H9 (cell line): ENCODE measurements at regions not wholly inside any gene's neighbourhood (a gene's known extent, or its start where the extent isn't known, plus 50 kb on each side); places are given as distances from the start of the nearest gene placed in this dataset.
A peak's percentile ranks its signal among the peaks of the same experiment; 100 is the strongest.

ENCODE experiments used
- DNase-seq: peaks from one replicate; pipeline ENCODE4 v3.0.0-alpha.2; 2017
- H2AFZ ChIP-seq: one replicate; pipeline ENCODE4 v1.6.1; 2013; ENCODE audit warnings: mild to moderate bottlenecking, low read length, control low read depth, moderate library complexity
- H2AK5ac ChIP-seq: 2 replicates; pipeline ENCODE4 v1.6.1; 2013; ENCODE audit warnings: low read length, control low read depth, mixed read lengths; ENCODE audit not compliant: insufficient read length
- H2BK120ac ChIP-seq: one replicate; pipeline ENCODE4 v1.6.1; 2013; ENCODE audit warnings: low read depth, mild to moderate bottlenecking, low read length, control low read depth, inconsistent platforms; ENCODE audit not compliant: poor library complexity, severe bottlenecking
- H2BK12ac ChIP-seq: 2 replicates; pipeline ENCODE4 v1.6.1; 2013; ENCODE audit warnings: low read length, control low read depth, mixed read lengths, low read depth; ENCODE audit not compliant: insufficient read length
- H2BK15ac ChIP-seq: 2 replicates; pipeline ENCODE4 v1.6.1; 2013; ENCODE audit warnings: low read depth, low read length, control low read depth
- H2BK20ac ChIP-seq: one replicate; pipeline ENCODE4 v1.6.1; 2013; ENCODE audit warnings: low read depth, mild to moderate bottlenecking, low read length, control low read depth, inconsistent platforms; ENCODE audit not compliant: poor library complexity, severe bottlenecking
- H2BK5ac ChIP-seq: 2 replicates; pipeline ENCODE4 v1.6.1; 2013; ENCODE audit warnings: low read length, control low read depth, mixed read lengths; ENCODE audit not compliant: insufficient read length
- H3K14ac ChIP-seq: 2 replicates; pipeline ENCODE4 v1.6.1; 2013; ENCODE audit warnings: low read length, control low read depth; ENCODE audit not compliant: insufficient read depth
- H3K18ac ChIP-seq: 2 replicates; pipeline ENCODE4 v1.6.1; 2013; ENCODE audit warnings: low read depth, mild to moderate bottlenecking, mixed read lengths, low read length, control low read depth; ENCODE audit not compliant: insufficient read length
- H3K23ac ChIP-seq: 2 replicates; pipeline ENCODE4 v1.6.1; 2013; ENCODE audit warnings: low read length, control low read depth, mixed read lengths, low read depth; ENCODE audit not compliant: insufficient read length
- H3K23me2 ChIP-seq: 2 replicates; pipeline ENCODE4 v1.6.1; 2013; ENCODE audit warnings: low read depth, mild to moderate bottlenecking, mixed read lengths, low read length, control low read depth; ENCODE audit not compliant: insufficient read length, poor library complexity, severe bottlenecking
- H3K27ac ChIP-seq: 2 replicates; pipeline ENCODE4 v1.5.1; 2013; ENCODE audit warnings: low read length, control low read depth, mixed read lengths, low read depth; ENCODE audit not compliant: insufficient read length
- H3K27me3 ChIP-seq: 2 replicates; pipeline ENCODE4 v1.6.1; 2013; ENCODE audit warnings: low read length, control low read depth, inconsistent platforms; ENCODE audit not compliant: insufficient read depth
- H3K4ac ChIP-seq: 2 replicates; pipeline ENCODE4 v1.6.1; 2013; ENCODE audit warnings: low read depth, mild to moderate bottlenecking, control low read depth, inconsistent platforms, low read length, moderate library complexity
- H3K4me1 ChIP-seq: 2 replicates; pipeline ENCODE4 v1.6.1; 2013; ENCODE audit warnings: low read length, control low read depth, inconsistent platforms; ENCODE audit not compliant: insufficient read depth
- H3K4me2 ChIP-seq: 2 replicates; pipeline ENCODE4 v1.6.1; 2013; ENCODE audit warnings: low read length, control low read depth, mixed read lengths; ENCODE audit not compliant: insufficient read length, insufficient read depth
- H3K56ac ChIP-seq: 2 replicates; pipeline ENCODE4 v1.6.1; 2013; ENCODE audit warnings: low read depth, mild to moderate bottlenecking, mixed read lengths, low read length, control low read depth; ENCODE audit not compliant: insufficient read length
- H3K79me1 ChIP-seq: 2 replicates; pipeline ENCODE4 v1.6.1; 2013; ENCODE audit warnings: low read depth, mild to moderate bottlenecking, moderate library complexity, low read length, control low read depth, inconsistent platforms; ENCODE audit not compliant: insufficient read depth, poor library complexity, severe bottlenecking
- H3K79me2 ChIP-seq: 2 replicates; pipeline ENCODE4 v1.6.1; 2013; ENCODE audit warnings: low read length, control low read depth, inconsistent platforms; ENCODE audit not compliant: insufficient read depth
- H3K9ac ChIP-seq: 2 replicates; pipeline ENCODE4 v1.6.1; 2013; ENCODE audit warnings: low read length, control low read depth, mixed read lengths; ENCODE audit not compliant: insufficient read length; ENCODE audit errors: extremely low read depth
- H3K9me3 ChIP-seq: one replicate; pipeline ENCODE4 v1.6.1; 2013; ENCODE audit warnings: low read depth, low read length, inconsistent platforms; ENCODE audit not compliant: control insufficient read depth
- H3T11ph ChIP-seq: one replicate; pipeline ENCODE4 v1.6.1; 2013; ENCODE audit warnings: mild to moderate bottlenecking, low read length, control low read depth, inconsistent platforms
- H4K20me1 ChIP-seq: one replicate; pipeline ENCODE4 v1.6.1; 2013; ENCODE audit not compliant: control insufficient read depth, insufficient read length, insufficient read depth
- H4K5ac ChIP-seq: 2 replicates; pipeline ENCODE4 v1.6.1; 2013; ENCODE audit warnings: low read depth, mild to moderate bottlenecking, mixed read lengths, low read length, control low read depth; ENCODE audit not compliant: insufficient read length
- H4K8ac ChIP-seq: replicated peaks from 2 replicates; pipeline ENCODE4 v1.6.1; 2013; ENCODE audit warnings: low read length, control low read depth, mixed read lengths, low read depth; ENCODE audit not compliant: insufficient read length
- H4K91ac ChIP-seq: 2 replicates; pipeline ENCODE4 v1.6.1; 2013; ENCODE audit warnings: low read depth, mild to moderate bottlenecking, moderate library complexity, mixed read lengths, low read length, control low read depth; ENCODE audit not compliant: insufficient read length
- H3K27ac Mint-ChIP-seq, 3 experiments: 2 replicates in 2 of 3; 3 replicates in 1 of 3; pipeline ENCODE4 v1.8.0; 2020 to 2021; ENCODE audit warnings: mixed read lengths in 3 of 3, mild to moderate bottlenecking in 1 of 3, moderate library complexity in 1 of 3
- H3K27me3 Mint-ChIP-seq: 2 replicates; pipeline ENCODE4 v1.8.0; 2021; ENCODE audit warnings: low read depth, mild to moderate bottlenecking, moderate library complexity, mixed read lengths
- H3K36me3 Mint-ChIP-seq, 3 experiments: 2 replicates in 2 of 3; 3 replicates in 1 of 3; pipeline ENCODE4 v1.8.0; 2020 to 2021; ENCODE audit warnings: low read depth in 3 of 3, mixed read lengths in 3 of 3; ENCODE audit not compliant: insufficient read depth in 1 of 3
- H3K4me1 Mint-ChIP-seq, 2 experiments: 2 replicates each; pipeline ENCODE4 v1.8.0; 2020; ENCODE audit warnings: mixed read lengths in 2 of 2
- H3K4me3 Mint-ChIP-seq, 2 experiments: 2 replicates in 1 of 2; 3 replicates in 1 of 2; pipeline ENCODE4 v1.8.0; 2020 to 2021; ENCODE audit warnings: mild to moderate bottlenecking in 2 of 2, mixed read lengths in 2 of 2, moderate library complexity in 1 of 2
- H3K9me3 Mint-ChIP-seq, 2 experiments: 2 replicates in 1 of 2; 3 replicates in 1 of 2; pipeline ENCODE4 v1.8.0; 2020; ENCODE audit warnings: mild to moderate bottlenecking in 2 of 2, mixed read lengths in 2 of 2, moderate library complexity in 1 of 2
- CTCF ChIP-seq: fragments of 200-600 bp; sonication (generic); conservative IDR thresholded peaks from 3 replicates; pipeline ENCODE4 v1.8.0; 2021; ENCODE audit warnings: antibody characterized with exemption, mild to moderate bottlenecking
- WGBS: extraction: QIAGEN DNeasy Blood & Tissue Kit; methylation state at CpG from one replicate; pipeline ENCODE4 v1.1.7; 2013; ENCODE audit warnings: missing lambda C conversion rate, low lambda C conversion rate, mixed read lengths; ENCODE audit not compliant: insufficient read length; ENCODE audit errors: extremely low coverage; 5-methylcytosine and 5-hydroxymethylcytosine counted together

- H3K9me3 ChIP-seq: no peaks in the 10 kb centered on the region
- H3K27me3 ChIP-seq: no peaks in the 10 kb centered on the region
- Mint-ChIP-seq H3K4me1 (peaks cover 0 to 3% of the 10 kb centered on the region in 2 experiments; a peak in 2 of 4 replicates), H3K36me3 (no peaks in the 10 kb centered on the region), H3K9me3 (no peaks in the 10 kb centered on the region), H3K27ac (no peak overlapping the region), H3K27me3 (no peaks in the 10 kb centered on the region), H3K4me3 (no peak overlapping the region)
- H3K56ac ChIP-seq: no peak overlapping the region
- no peak overlapping the region for H2BK12ac ChIP-seq
- H2BK15ac ChIP-seq: no peak overlapping the region
- no peak overlapping the region for H3K18ac ChIP-seq
- DNase-seq: no peak
- no peaks in the 10 kb centered on the region for H3K79me1 ChIP-seq
- no peak overlapping the region for H2AFZ ChIP-seq
- H3K23ac ChIP-seq: no peak overlapping the region
- no peak overlapping the region for H3K4me2 ChIP-seq
- no peaks in the 10 kb centered on the region for H3K4me1 ChIP-seq
- no peak overlapping the region for H4K5ac ChIP-seq
- TF ChIP-seq CTCF: peak; percentile 19; the same call in 1 of the 3 replicates
- H2BK120ac ChIP-seq: no peak overlapping the region
- no peak overlapping the region for H3K4ac ChIP-seq
- no peak overlapping the region for H4K8ac ChIP-seq
- no peak overlapping the region for H4K91ac ChIP-seq
- no peak overlapping the region for H2AK5ac ChIP-seq
- H4K20me1 ChIP-seq: no peaks in the 10 kb centered on the region
- no peaks in the 10 kb centered on the region for H3K23me2 ChIP-seq
- H3T11ph ChIP-seq: no peak overlapping the region
- no peak overlapping the region for H3K14ac ChIP-seq
- no peak overlapping the region for H3K9ac ChIP-seq
- H3K79me2 ChIP-seq: no peaks in the 10 kb centered on the region
- no CpG with 5 or more reads among the region's 2 CpGs for WGBS
- no peak overlapping the region for H2BK20ac ChIP-seq
- H3K27ac ChIP-seq: no peak overlapping the region
- H2BK5ac ChIP-seq: no peak overlapping the region
These were observed 468.8 kb upstream of the GRM7 start for GRCh38 chr3:6392123-6392522.
